ENCODE measurements at regions not wholly inside any gene's neighbourhood (a gene's known extent, or its start where the extent isn't known, plus 50 kb on each side); places are given as distances from the start of the nearest gene placed in this dataset.
"Not testable (repeated sequence)": the region's sequence is repeated elsewhere in the genome, so short reads cannot be mapped to it uniquely, and the experiment has no call there.

DNA sequence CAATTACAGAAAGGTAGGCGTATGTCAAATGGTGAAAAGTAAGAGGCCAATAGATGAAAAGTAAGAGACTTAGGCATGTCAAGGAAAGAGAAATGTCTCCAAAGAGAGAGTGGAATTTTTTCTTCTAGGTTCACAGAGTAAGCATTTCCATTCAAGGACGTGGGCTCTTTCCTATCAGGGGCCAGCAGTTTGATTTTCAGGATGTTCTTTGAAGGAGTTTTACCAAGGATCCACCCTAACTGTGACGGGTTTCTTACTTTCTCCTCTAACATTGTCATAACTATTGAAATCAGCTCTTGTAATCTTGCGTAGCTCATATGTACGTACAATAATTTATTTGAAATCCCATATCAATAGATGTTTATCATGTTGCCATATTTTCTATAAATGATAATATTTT lies 2112.2 kb upstream of the RAG2 start:
- no peak overlapping the region for H3K4me3 ChIP-seq
- no peak for ATAC-seq

DNA sequence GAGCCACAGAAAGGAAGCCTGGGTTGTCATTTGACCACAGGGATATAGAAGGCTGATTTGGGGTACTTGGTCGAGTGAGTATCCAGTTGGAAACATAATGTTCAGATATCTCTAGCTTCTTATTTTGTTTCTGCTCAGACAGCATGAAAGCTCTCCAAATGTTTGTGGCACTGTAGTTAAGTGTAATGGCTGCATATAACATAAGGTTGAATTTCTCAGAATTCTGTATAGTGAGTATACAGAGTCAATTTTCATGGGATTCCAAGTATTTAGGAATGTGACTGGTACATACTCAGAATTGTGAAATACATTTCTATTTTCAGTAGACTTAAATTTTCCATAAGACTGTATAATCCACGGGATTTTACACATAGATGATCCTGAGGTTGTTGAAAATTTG lies 2102.1 kb upstream of the RAG2 start:
- ATAC-seq = no peak
- TF ChIP-seq CTCF (IDR thresholded peaks at IDR 0.05) = no peak
- Histone ChIP-seq H3K27ac (no peak overlapping the region), H3K27me3 (no peaks in the 10 kb centered on the region), H3K36me3 (no peaks in the 10 kb centered on the region), H3K9me3 (peaks cover 0 to 7% (median 0%) of the 10 kb centered on the region in 11 donors), H3K4me1 (no peaks in the 10 kb centered on the region), H3K4me3 (no peak overlapping the region)
- no peak for DNase-seq
- 60 to 63% methylated on average over 2 of the region's 2 CpGs for WGBS, 2 donors
- intact Hi-C loops (cut with DNase I) = no loop called here

More for the DNA sequence above, 2112.2 kb upstream of the RAG2 start:
- Histone ChIP-seq H3K9me3 (peaks cover 0 to 2% (median 0%) of the 10 kb centered on the region in 11 donors), H3K27ac (no peak overlapping the region), H3K27me3 (no peaks in the 10 kb centered on the region), H3K36me3 (no peaks in the 10 kb centered on the region), H3K4me1 (no peaks in the 10 kb centered on the region)
- no peak for TF ChIP-seq CTCF (IDR thresholded peaks at IDR 0.05)
- DNase-seq = no peak
- 75 to 80% methylated on average over 5 of the region's 5 CpGs for WGBS, 2 donors
- intact Hi-C loops (cut with DNase I) = no loop called here

DNA sequence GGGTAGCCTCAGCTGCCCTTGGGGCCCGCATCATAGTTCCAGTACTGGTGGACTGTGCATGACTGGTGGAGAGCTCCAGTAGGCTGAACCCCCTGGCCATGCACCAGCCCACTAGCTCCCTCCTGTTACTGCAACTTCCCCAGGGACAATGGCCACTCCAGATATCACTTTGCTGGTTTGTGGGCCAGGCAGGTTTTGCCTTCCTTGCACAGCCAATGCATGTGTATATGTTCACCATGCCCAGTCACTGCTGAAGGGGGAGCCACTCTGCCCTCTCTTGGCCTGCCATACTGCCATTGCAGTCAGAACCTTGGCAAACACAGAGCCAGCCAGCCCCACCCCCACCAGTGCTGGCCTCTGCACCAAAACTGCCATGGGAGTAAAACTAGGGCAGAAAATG lies 2095.3 kb upstream of the RAG2 start:
- WGBS, 2 donors = 86 to 91% methylated on average over 1 of the region's 1 CpG
- no peak for DNase-seq
- Histone ChIP-seq H3K27ac (no peak overlapping the region), H3K36me3 (no peaks in the 10 kb centered on the region), H3K4me3 (no peak overlapping the region), H3K27me3 (no peaks in the 10 kb centered on the region), H3K9me3 (peaks cover 0 to 8% (median 0%) of the 10 kb centered on the region in 11 donors), H3K4me1 (no peaks in the 10 kb centered on the region)
- ATAC-seq = no peak
- intact Hi-C loops (cut with DNase I) = no loop called here
- TF ChIP-seq CTCF (IDR thresholded peaks at IDR 0.05) = no peak

DNA sequence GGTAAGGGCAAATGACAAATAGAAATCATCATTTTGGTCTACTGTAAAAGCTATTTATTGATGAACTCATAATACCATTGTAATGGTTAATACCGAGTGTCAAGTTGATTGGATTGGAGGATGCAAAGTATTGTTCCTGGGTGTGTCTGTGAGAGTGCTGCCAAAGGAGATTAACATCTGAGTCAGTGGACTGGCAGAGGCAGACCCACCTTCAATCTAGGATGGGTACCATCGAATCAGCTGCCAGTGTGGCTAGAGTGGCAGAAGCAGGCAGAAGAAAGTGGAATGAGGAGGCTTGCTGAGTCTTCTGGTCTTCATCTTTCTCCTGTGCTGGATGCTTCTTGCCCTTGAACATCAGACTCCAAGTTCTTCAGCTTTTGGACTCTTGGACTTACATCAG lies 2092.2 kb upstream of the RAG2 start:
- intact Hi-C loops (cut with DNase I); H3K27ac ChIP-seq: not testable (repeated sequence)

DNA sequence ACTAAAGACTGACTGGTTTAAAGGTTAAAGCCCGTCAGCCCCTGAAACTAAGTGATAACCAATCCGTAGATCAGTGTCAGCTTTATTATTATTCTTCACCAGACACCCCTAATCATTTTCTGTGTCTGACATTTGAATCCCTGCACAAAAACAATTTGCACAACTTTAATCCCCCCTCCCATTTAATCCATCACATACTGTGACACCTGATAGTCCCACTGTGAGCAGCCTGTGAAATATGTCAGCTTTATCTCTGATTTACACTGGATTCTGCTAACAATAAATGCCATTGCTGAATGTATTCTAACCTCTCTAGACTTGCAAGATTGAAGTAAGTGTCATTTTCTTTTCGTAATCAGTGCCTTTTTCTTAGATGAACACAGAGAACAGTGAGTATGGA lies 2089.0 kb upstream of the RAG2 start:
- Histone ChIP-seq H3K27ac (no peak overlapping the region), H3K9me3 (no peaks in the 10 kb centered on the region), H3K36me3 (no peaks in the 10 kb centered on the region), H3K4me1 (no peaks in the 10 kb centered on the region), H3K4me3 (no peak overlapping the region), H3K27me3 (no peaks in the 10 kb centered on the region)
- TF ChIP-seq CTCF (IDR thresholded peaks at IDR 0.05) = no peak
- intact Hi-C loops (cut with DNase I) = no loop called here
- 56 to 59% methylated on average over 3 of the region's 3 CpGs for WGBS, 2 donors
- DNase-seq = no peak
- no peak for ATAC-seq

More for the DNA sequence above, 2092.2 kb upstream of the RAG2 start:
- not testable (repeated sequence) for H3K9me3 ChIP-seq, H3K27me3 ChIP-seq, ATAC-seq, H3K4me1 ChIP-seq, H3K36me3 ChIP-seq, H3K4me3 ChIP-seq, DNase-seq
- 71 to 77% methylated on average over 2 of the region's 2 CpGs for WGBS, 2 donors

Measured in heart right ventricle (tissue), 16 donors.